Neutrophil (primary cell): ENCODE measurements at regions not wholly inside any gene's neighbourhood (a gene's known extent, or its start where the extent isn't known, plus 50 kb on each side); places are given as distances from the start of the nearest gene placed in this dataset.

Experiments used
- H3K27ac ChIP-seq: fragments of 200-600 bp; sonication (generic); 2 replicates; pipeline ENCODE4 v1.5.1; 2016; ENCODE audit warnings: mild to moderate bottlenecking, moderate library complexity
- H3K27me3 ChIP-seq: fragments of 200-600 bp; sonication (generic); 2 replicates; pipeline ENCODE4 v1.6.0; 2016; ENCODE audit warnings: mild to moderate bottlenecking
- H3K36me3 ChIP-seq: fragments of 200-600 bp; sonication (generic); 2 replicates; pipeline ENCODE4 v1.5.1; 2017
- H3K4me1 ChIP-seq, 2 experiments: fragments of 200-600 bp in 1 of 2; sonication (generic) in 1 of 2; 1 replicate in 1 of 2; 2 replicates in 1 of 2; pipeline versions ENCODE4 v1.5.1 to v1.6.1; 2013 to 2016; ENCODE audit warnings: low read depth in 1 of 2, low read length in 1 of 2, mild to moderate bottlenecking in 1 of 2, moderate library complexity in 1 of 2; ENCODE audit not compliant: control insufficient read depth in 1 of 2, insufficient read depth in 1 of 2
- H3K4me3 ChIP-seq, 2 experiments: fragments of 200-600 bp in 1 of 2; sonication (generic) in 1 of 2; 1 replicate in 1 of 2; 2 replicates in 1 of 2; pipeline ENCODE4 v1.5.1; 2013 to 2016; ENCODE audit warnings: low read depth in 1 of 2, low read length in 1 of 2, mild to moderate bottlenecking in 1 of 2, moderate library complexity in 1 of 2
- H3K9me3 ChIP-seq: fragments of 200-600 bp; sonication (generic); 2 replicates; pipeline ENCODE4 v1.5.1; 2016
- TF ChIP-seq, protein P1 (sequence below): fragments of 200-600 bp; sonication (generic); IDR thresholded peaks from 2 replicates; pipeline ENCODE4 v1.5.1; 2016; ENCODE audit warnings: antibody characterized with exemption

GRCh38 chr2:17271416-17271815, 246.8 kb downstream of the RAD51AP2 start:
- Histone ChIP-seq H3K27ac (no peak overlapping the region), H3K4me1 (peaks cover 9 to 19% of the 10 kb centered on the region in 2 experiments), H3K9me3 (no peaks in the 10 kb centered on the region), H3K27me3 (no peaks in the 10 kb centered on the region), H3K36me3 (no peaks in the 10 kb centered on the region), H3K4me3 (peak overlapping the region in 1 of 2 experiments; percentile 12)
- TF ChIP-seq, protein P1, sequence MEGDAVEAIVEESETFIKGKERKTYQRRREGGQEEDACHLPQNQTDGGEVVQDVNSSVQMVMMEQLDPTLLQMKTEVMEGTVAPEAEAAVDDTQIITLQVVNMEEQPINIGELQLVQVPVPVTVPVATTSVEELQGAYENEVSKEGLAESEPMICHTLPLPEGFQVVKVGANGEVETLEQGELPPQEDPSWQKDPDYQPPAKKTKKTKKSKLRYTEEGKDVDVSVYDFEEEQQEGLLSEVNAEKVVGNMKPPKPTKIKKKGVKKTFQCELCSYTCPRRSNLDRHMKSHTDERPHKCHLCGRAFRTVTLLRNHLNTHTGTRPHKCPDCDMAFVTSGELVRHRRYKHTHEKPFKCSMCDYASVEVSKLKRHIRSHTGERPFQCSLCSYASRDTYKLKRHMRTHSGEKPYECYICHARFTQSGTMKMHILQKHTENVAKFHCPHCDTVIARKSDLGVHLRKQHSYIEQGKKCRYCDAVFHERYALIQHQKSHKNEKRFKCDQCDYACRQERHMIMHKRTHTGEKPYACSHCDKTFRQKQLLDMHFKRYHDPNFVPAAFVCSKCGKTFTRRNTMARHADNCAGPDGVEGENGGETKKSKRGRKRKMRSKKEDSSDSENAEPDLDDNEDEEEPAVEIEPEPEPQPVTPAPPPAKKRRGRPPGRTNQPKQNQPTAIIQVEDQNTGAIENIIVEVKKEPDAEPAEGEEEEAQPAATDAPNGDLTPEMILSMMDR = no peak

GRCh38 chr2:17270894-17271293, 247.3 kb downstream of the RAD51AP2 start:
- Histone ChIP-seq H3K27ac (no peak overlapping the region), H3K4me1 (peaks cover 9 to 19% of the 10 kb centered on the region in 2 experiments), H3K36me3 (no peaks in the 10 kb centered on the region), H3K9me3 (no peaks in the 10 kb centered on the region), H3K27me3 (no peaks in the 10 kb centered on the region), H3K4me3 (peak overlapping the region in 1 of 2 experiments; percentile 12)
- TF ChIP-seq, protein P1 = no peak

DNA sequence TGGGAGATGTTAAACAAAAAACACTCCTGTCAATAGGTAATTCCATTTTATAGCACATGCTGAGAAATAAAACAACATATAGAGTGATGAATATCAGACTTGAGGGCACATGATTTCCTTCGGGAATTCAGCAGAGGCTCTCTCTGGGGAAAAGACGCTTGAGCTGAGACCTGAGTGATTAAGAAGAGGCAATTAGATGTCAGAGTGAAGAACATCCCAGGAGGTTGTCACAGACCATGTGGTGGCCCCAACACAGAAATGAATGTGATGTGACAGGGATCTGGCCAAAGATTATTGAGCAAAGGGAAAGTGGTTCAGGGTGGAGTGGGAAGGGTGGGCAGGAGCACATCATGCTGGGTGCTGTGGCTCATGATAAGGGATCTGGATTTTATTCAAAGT, 254.7 kb downstream of the RAD51AP2 start:
- TF ChIP-seq, protein P1 = no peak
- Histone ChIP-seq H3K27me3 (no peaks in the 10 kb centered on the region), H3K9me3 (no peaks in the 10 kb centered on the region), H3K4me1 (no peaks in the 10 kb centered on the region), H3K36me3 (no peaks in the 10 kb centered on the region), H3K27ac (no peak overlapping the region), H3K4me3 (no peak overlapping the region)

GRCh38 chr2:17262854-17263569, 255.2 kb downstream of the RAD51AP2 start:
- Histone ChIP-seq H3K27me3 (no peaks in the 10 kb centered on the region), H3K36me3 (no peaks in the 10 kb centered on the region), H3K27ac (no peak overlapping the region), H3K4me1 (no peaks in the 10 kb centered on the region), H3K4me3 (no peak overlapping the region), H3K9me3 (no peaks in the 10 kb centered on the region)
- TF ChIP-seq, protein P1 = no peak

DNA sequence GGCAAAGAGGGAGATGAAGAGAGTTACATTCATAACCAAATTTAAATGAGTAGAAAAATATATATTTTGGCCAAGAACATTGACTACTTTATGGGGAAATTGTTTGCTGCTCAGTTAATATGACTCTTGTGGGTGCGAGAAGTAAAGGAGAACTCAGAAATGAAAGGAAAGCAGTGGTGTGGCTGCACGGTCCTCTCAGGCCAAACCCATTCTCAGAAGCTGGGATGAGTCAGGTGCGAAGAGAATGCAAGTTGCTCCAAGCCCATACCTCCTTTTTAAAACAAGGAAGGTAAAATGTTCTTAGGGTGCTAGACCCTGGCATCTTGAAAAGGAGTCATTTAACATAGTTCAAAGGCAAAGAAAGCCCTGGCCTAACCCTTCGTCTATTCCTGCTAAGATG, 258.6 kb downstream of the RAD51AP2 start:
- no peaks in the 10 kb centered on the region for H3K36me3 ChIP-seq

More for the DNA sequence above, 258.6 kb downstream of the RAD51AP2 start:
- no peaks in the 10 kb centered on the region for H3K4me1 ChIP-seq
- no peak overlapping the region for H3K27ac ChIP-seq
- no peaks in the 10 kb centered on the region for H3K9me3 ChIP-seq
- no peaks in the 10 kb centered on the region for H3K27me3 ChIP-seq
- no peak overlapping the region for H3K4me3 ChIP-seq
- TF ChIP-seq, protein P1 = no peak
